Spleen (tissue), 7 donors: ENCODE measurements at regions not wholly inside any gene's neighbourhood (a gene's known extent, or its start where the extent isn't known, plus 50 kb on each side); places are given as distances from the start of the nearest gene placed in this dataset.

Experiments
- POLR2A ChIP-seq, 3 donors: fragments of 450-650 bp; IDR thresholded peaks; one replicate each; pipeline ENCODE4 v1.5.1; 2017; ENCODE audit warnings: antibody characterized with exemption in 3 of 3, mild to moderate bottlenecking in 1 of 3
- POLR2AphosphoS5 ChIP-seq, 3 donors: sonication (generic); formaldehyde crosslinking; IDR thresholded peaks; one replicate each; pipeline ENCODE4 v1.5.1; 2017; ENCODE audit warnings: antibody characterized with exemption in 3 of 3
- TF ChIP-seq, protein P1 (sequence below), 11 experiments: fragments of 200-600 bp in 7 of 11; fragments of 450-650 bp in 4 of 11; sonication (generic) in 4 of 11; IDR thresholded peaks in 8 of 11; conservative IDR thresholded peaks in 3 of 11; 1 replicate in 7 of 11; 2 replicates in 4 of 11; pipeline versions ENCODE4 v1.4.0 to v1.8.0; 2016 to 2021; ENCODE audit warnings: antibody characterized with exemption in 11 of 11, inconsistent platforms in 4 of 11, mild to moderate bottlenecking in 1 of 11
- donor health status: DM: no; HTN: no; CAD: no; lungs with moderate emphysema.
- donor health status: DM: no; HTN: no; CAD: no.
- donor health status: DM: no; HTN: no; CAD: no.

DNA sequence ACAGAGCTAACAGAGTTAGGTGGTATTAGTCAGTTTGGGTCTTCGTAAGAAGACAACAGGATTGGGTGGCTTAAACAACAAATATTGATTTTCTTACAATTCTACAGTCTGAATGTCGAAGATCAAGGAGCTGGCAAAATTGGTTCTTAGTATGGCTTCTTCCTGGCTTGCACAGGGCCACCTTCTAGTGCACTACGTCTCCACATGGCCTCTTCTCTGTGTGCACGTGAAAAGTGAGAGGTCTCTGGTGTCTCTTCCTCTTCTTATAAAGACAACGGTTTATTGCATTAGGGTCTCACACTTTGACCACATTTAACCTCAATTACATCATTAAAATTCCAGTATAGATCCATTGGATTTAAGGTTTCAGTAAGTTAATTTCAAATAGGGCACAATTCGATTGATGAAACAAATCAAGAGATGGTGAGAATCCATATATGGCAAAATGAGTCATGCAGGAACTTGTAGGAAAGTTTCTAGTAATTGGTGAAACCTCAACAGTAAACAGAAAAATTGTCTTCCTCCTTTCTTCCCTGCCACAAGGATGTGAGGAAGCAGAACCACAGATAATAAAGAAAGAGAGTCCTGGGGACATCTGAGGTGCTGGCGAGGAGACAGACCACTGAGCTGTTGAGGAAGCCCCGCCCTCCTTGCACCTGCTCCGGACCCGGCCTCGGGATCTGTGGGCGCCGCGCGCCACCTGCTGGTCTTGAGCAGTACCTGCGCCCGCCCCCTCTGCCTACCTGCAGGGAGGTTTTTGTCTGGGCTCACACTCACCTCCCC is 846.7 kb downstream of the TMEM121 start:
- TF ChIP-seq, protein P1, sequence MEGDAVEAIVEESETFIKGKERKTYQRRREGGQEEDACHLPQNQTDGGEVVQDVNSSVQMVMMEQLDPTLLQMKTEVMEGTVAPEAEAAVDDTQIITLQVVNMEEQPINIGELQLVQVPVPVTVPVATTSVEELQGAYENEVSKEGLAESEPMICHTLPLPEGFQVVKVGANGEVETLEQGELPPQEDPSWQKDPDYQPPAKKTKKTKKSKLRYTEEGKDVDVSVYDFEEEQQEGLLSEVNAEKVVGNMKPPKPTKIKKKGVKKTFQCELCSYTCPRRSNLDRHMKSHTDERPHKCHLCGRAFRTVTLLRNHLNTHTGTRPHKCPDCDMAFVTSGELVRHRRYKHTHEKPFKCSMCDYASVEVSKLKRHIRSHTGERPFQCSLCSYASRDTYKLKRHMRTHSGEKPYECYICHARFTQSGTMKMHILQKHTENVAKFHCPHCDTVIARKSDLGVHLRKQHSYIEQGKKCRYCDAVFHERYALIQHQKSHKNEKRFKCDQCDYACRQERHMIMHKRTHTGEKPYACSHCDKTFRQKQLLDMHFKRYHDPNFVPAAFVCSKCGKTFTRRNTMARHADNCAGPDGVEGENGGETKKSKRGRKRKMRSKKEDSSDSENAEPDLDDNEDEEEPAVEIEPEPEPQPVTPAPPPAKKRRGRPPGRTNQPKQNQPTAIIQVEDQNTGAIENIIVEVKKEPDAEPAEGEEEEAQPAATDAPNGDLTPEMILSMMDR (IDR thresholded peaks at IDR 0.05 in 8 of 11, conservative IDR thresholded peaks at IDR 0.05 in 3 of 11): peak; percentile 39 to 88 (median 66)
- TF ChIP-seq POLR2A (IDR thresholded peaks at IDR 0.05): no peak
- TF ChIP-seq POLR2AphosphoS5 (IDR thresholded peaks at IDR 0.05): peak in 2 of 3 donors; percentile 36 to 42
